Prostate gland (tissue), 2 donors: ENCODE measurements at regions not wholly inside any gene's neighbourhood (a gene's known extent, or its start where the extent isn't known, plus 50 kb on each side); places are given as distances from the start of the nearest gene placed in this dataset.
A peak's percentile ranks its signal among the peaks of the same experiment; 100 is the strongest.
"Not testable (repeated sequence)": the region's sequence is repeated elsewhere in the genome, so short reads cannot be mapped to it uniquely, and the experiment has no call there.

Source experiments
- DNase-seq: peaks from one replicate; pipeline ENCODE4 v3.0.0-alpha.2; 2019; ENCODE audit warnings: low spot score
- H3K27ac ChIP-seq, 2 donors: fragments of 200-600 bp; sonication (generic); 2 replicates each; pipeline ENCODE4 v1.5.1; 2017 to 2019
- H3K27me3 ChIP-seq: fragments of 200-600 bp; sonication (generic); replicated peaks from 2 replicates; pipeline ENCODE4 v1.5.1; 2019; ENCODE audit not compliant: insufficient read depth
- H3K36me3 ChIP-seq, 2 donors: fragments of 200-600 bp; sonication (generic); 1 replicate in 1 of 2; 2 replicates in 1 of 2; pipeline versions ENCODE4 v1.5.1 to v1.8.1; 2017 to 2019
- H3K4me1 ChIP-seq: fragments of 200-600 bp; sonication (generic); replicated peaks from 2 replicates; pipeline ENCODE4 v1.5.1; 2019
- H3K4me3 ChIP-seq, 2 donors: fragments of 200-600 bp; sonication (generic); 2 replicates each; pipeline ENCODE4 v1.5.1; 2017 to 2019
- H3K9me3 ChIP-seq: fragments of 200-600 bp; sonication (generic); 2 replicates; pipeline ENCODE4 v1.5.1; 2017
- POLR2A ChIP-seq: fragments of 450-650 bp; IDR thresholded peaks from one replicate; pipeline ENCODE4 v1.6.1; 2016; ENCODE audit warnings: antibody characterized with exemption, mild to moderate bottlenecking
- POLR2AphosphoS5 ChIP-seq: sonication (generic); formaldehyde crosslinking; IDR thresholded peaks from one replicate; pipeline ENCODE4 v1.6.1; 2017; ENCODE audit warnings: antibody characterized with exemption
- WGBS: methylation state at CpG from one replicate; pipeline ENCODE4 v1.1.5; 2018; 5-methylcytosine and 5-hydroxymethylcytosine counted together
- intact Hi-C: fragments of 100-400 bp; cut with DNase I; formaldehyde crosslinking; loops from one replicate; pipeline ENCODE4 v1.14.2; 2022
- TF ChIP-seq, protein P1 (sequence below), 4 experiments: fragments of 200-600 bp in 2 of 4; fragments of 450-650 bp in 2 of 4; sonication (generic) in 2 of 4; IDR thresholded peaks; 1 replicate in 3 of 4; 2 replicates in 1 of 4; pipeline ENCODE4 v1.5.1; 2016 to 2019; ENCODE audit warnings: antibody characterized with exemption in 4 of 4, mild to moderate bottlenecking in 2 of 4, moderate library complexity in 2 of 4

DNA sequence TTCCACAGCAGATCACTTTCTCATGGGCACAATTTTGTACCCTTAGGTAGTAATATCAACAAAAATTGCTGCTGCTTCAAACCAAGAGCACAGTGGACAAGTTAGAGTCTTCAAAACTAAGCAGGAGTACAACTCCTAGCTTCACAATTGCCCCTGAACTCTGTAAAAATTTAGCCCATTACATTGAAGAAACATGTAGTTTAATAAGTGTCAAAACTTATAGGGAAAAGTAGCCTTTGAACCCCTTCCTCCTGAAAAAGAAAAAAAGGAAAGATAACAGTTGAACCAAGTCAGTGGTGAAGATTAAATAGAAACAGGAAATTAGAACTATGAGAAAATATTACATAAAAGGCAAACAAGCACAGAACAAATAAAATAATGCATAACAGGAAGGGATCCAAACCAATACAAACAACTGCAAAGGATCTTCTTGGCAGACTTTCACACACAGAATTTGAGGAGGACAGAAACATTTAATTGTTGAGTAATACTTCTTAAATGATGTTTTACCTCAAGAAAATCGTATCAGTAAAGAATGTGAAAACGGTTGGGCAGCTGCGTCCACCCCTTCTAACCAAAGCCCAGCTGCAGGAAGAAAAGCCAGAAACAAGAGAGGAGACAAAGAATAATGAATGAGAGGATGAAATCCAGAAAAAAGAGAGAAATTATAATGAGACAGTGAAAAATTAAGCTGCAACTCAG, 636.0 kb downstream of the NR2F1-AS1 start:
- intact Hi-C loops, result no loop called here

DNA sequence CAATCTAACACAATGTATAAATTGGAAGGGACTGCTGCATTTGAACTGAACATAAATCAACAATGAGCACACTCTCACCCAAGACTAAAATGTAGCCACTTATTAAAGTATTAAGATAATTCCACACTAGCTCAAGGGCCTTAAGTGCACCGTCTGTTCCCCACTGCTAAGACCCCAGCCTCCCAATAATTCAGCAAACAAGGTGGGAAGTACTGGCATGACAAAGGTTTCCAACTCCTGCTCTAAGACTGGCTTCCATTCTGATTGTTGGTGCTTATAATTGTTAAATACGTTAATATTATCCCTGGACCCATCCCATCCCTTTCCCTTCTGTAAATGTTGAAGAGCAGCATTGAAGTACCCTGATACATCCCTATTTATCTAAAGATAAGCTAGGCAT, 636.7 kb downstream of the NR2F1-AS1 start:
- Histone ChIP-seq H3K27me3 (no peaks in the 10 kb centered on the region), H3K4me1 (no peaks in the 10 kb centered on the region), H3K27ac (no peak overlapping the region), H3K9me3 (no peaks in the 10 kb centered on the region), H3K36me3 (no peaks in the 10 kb centered on the region), H3K4me3 (no peak overlapping the region)
- intact Hi-C loops, result no loop called here
- DNase-seq, result no peak
- WGBS, result 92% methylated on average over 2 of the region's 2 CpGs
- TF ChIP-seq, protein P1, sequence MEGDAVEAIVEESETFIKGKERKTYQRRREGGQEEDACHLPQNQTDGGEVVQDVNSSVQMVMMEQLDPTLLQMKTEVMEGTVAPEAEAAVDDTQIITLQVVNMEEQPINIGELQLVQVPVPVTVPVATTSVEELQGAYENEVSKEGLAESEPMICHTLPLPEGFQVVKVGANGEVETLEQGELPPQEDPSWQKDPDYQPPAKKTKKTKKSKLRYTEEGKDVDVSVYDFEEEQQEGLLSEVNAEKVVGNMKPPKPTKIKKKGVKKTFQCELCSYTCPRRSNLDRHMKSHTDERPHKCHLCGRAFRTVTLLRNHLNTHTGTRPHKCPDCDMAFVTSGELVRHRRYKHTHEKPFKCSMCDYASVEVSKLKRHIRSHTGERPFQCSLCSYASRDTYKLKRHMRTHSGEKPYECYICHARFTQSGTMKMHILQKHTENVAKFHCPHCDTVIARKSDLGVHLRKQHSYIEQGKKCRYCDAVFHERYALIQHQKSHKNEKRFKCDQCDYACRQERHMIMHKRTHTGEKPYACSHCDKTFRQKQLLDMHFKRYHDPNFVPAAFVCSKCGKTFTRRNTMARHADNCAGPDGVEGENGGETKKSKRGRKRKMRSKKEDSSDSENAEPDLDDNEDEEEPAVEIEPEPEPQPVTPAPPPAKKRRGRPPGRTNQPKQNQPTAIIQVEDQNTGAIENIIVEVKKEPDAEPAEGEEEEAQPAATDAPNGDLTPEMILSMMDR (IDR thresholded peaks at IDR 0.05), result no peak
- no peak for TF ChIP-seq POLR2AphosphoS5
- no peak for TF ChIP-seq POLR2A

More for the DNA sequence above, 636.0 kb downstream of the NR2F1-AS1 start:
- Histone ChIP-seq H3K4me1 (no peaks in the 10 kb centered on the region), H3K27ac (no peak overlapping the region), H3K36me3 (no peaks in the 10 kb centered on the region), H3K9me3 (no peaks in the 10 kb centered on the region), H3K4me3 (no peak overlapping the region), H3K27me3 (no peaks in the 10 kb centered on the region)
- DNase-seq, result no peak
- TF ChIP-seq, protein P1 (IDR thresholded peaks at IDR 0.05), result no peak
- no peak for TF ChIP-seq POLR2A
- TF ChIP-seq POLR2AphosphoS5, result peak; percentile 7
- WGBS, result 13% methylated on average over 3 of the region's 3 CpGs

DNA sequence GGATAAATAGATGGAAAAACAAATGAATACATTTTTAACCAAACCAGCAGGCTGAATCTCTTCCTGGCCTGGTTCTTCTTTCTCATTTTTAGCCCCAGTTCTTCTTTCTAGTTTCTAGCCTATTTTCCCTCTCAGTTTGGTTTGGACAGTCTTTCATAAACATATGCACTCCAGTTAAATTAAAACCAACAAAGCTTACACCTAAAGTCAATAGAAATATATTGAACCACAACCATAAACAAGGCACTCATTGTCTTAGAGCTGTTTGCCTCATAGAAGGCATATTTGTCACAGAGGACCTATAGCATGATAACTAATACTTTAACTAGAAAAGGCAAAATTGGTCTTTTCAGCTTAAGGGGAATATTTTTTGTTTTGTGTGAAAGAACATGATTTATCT, 638.3 kb downstream of the NR2F1-AS1 start:
- H3K4me1 ChIP-seq, result no peaks in the 10 kb centered on the region
- no peak for DNase-seq
- H3K9me3 ChIP-seq, result no peaks in the 10 kb centered on the region
- intact Hi-C loops, result no loop called here
- no peak overlapping the region for H3K27ac ChIP-seq
- no peak overlapping the region for H3K4me3 ChIP-seq
- TF ChIP-seq, protein P1 (IDR thresholded peaks at IDR 0.05), result no peak
- TF ChIP-seq POLR2AphosphoS5 (no peak), POLR2A (no peak)
- no peaks in the 10 kb centered on the region for H3K27me3 ChIP-seq
- H3K36me3 ChIP-seq, result no peaks in the 10 kb centered on the region

DNA sequence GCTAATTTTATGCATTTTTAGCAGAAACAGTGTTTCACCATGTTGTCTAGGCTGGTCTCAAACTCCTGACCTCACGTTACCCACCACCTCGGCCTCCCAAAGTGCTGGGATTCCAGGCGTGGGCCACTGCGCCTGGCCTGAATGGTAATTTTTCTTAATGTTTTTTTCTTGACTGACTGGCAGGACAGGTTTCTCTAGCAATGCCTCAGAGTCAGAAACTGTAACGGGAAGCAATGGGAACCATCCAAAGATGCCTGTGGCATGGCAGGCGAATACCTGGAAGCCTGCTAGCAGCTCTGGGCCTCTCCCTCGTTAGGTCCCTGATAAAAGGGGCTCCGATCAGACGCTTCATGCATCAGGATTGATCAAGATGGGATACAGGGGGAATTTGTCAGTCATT, 639.2 kb downstream of the NR2F1-AS1 start:
- H3K27ac ChIP-seq, result no peak overlapping the region
- H3K4me1 ChIP-seq, result no peaks in the 10 kb centered on the region
- WGBS, result 67% methylated on average over 9 of the region's 9 CpGs
- intact Hi-C loops, result no loop called here
- no peak for TF ChIP-seq POLR2AphosphoS5
- no peak for TF ChIP-seq POLR2A
- TF ChIP-seq, protein P1 (IDR thresholded peaks at IDR 0.05), result no peak
- peak; percentile 15 for DNase-seq
- H3K36me3 ChIP-seq, result no peaks in the 10 kb centered on the region
- H3K27me3 ChIP-seq, result no peaks in the 10 kb centered on the region
- no peak overlapping the region for H3K4me3 ChIP-seq
- no peaks in the 10 kb centered on the region for H3K9me3 ChIP-seq

DNA sequence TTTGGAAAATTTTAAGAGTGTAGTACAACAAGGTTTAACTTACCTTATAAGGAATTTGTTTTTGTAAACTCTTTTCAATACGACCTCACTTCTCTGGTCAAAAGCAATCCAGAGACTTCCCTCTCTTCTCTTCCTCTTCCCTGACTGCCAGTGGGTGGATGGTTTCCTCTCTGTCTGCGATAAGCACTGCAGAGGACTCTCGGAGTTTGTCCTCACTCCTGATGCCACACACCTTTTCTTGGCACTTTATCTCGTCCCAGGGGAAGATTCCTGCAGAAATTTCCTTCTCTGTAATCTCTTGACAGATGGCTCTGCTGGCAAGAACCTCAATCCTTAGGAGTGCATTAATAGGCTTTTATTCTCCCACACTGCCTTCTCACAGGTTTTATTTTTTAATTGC, 641.6 kb downstream of the NR2F1-AS1 start:
- no peaks in the 10 kb centered on the region for H3K9me3 ChIP-seq
- H3K27ac ChIP-seq, result no peak overlapping the region
- no peaks in the 10 kb centered on the region for H3K36me3 ChIP-seq
- H3K4me3 ChIP-seq, result no peak overlapping the region
- DNase-seq, result no peak
- TF ChIP-seq POLR2A, result no peak
- no peak for TF ChIP-seq POLR2AphosphoS5
- TF ChIP-seq, protein P1 (IDR thresholded peaks at IDR 0.05), result no peak
- no peaks in the 10 kb centered on the region for H3K4me1 ChIP-seq
- no peaks in the 10 kb centered on the region for H3K27me3 ChIP-seq
- intact Hi-C loops, result no loop called here
- WGBS, result 18% methylated on average over 4 of the region's 4 CpGs

DNA sequence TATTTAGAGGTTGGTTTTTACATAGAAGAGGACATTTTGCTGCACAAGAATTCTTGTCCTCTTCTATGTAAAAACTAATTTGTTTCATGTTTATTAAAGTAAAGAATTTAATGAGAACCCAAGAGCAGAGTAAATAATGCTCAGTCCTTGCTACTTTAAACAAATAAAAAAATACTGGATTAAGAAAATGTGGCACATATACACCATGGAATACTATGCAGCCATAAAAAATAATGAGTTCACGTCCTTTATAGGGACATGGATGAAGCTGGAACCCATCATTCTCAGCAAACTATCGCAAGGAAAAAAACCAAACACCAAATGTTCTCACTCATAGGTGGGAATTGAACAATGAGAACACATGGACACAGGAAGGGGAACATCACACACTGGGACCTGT, 643.6 kb downstream of the NR2F1-AS1 start:
- DNase-seq, H3K36me3 ChIP-seq, H3K9me3 ChIP-seq, intact Hi-C loops, H3K4me3 ChIP-seq, H3K27me3 ChIP-seq, H3K4me1 ChIP-seq, H3K27ac ChIP-seq: not testable (repeated sequence)
- 62% methylated on average over 2 of the region's 2 CpGs for WGBS
